HG02852 (cell line): ENCODE measurements at regions not wholly inside any gene's neighbourhood (a gene's known extent, or its start where the extent isn't known, plus 50 kb on each side); places are given as distances from the start of the nearest gene placed in this dataset.
"Not testable (repeated sequence)": the region's sequence is repeated elsewhere in the genome, so short reads cannot be mapped to it uniquely, and the experiment has no call there.

ENCODE experiments used
- ATAC-seq: cut with Tn5 transposase; IDR thresholded peaks from one replicate; pipeline ENCODE4 v1.9.1; 2021; ENCODE audit warnings: mild to moderate bottlenecking, moderate library complexity; ENCODE audit not compliant: unreplicated experiment

DNA sequence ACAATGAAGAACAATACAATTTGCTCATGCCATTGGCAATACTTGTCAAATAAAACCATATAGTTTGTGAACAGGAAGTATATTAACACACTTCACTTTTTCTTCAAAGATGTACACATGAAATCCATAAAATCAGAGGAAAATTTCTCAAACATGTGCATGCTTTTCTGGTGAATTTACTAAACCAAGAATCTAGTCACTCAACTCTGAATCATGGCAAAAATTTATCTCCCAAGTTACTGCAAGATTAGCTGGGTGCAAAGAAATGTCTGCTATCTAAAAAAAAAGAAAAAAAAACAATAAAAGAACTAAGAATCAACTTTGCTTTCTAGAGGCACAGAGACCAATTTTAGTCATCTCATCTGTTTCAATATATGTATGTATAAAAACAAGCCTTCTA is 419.2 kb downstream of the NR4A2 start:
- no peak for ATAC-seq

GRCh38 chr2:155908567-155908966 is 424.0 kb downstream of the NR4A2 start:
- no peak for ATAC-seq

DNA sequence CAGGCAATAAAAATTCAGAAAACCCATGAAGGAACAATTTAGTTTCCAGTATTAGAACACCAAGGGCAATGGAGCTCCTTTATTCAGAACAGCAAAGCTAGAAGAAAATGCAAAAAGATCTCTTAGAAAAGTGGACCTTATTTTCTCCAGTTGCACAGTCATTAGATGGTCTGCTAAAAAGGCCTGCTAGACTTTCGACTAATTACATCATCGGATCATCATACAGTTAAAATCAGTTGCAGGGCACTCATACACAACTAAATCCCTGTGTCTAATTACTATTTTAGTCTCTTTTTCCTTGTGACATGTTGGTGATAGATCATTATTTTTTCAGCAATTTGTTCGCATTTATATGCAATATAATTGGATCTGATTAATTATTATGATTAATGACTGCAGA is 425.3 kb downstream of the NR4A2 start:
- ATAC-seq: no peak

DNA sequence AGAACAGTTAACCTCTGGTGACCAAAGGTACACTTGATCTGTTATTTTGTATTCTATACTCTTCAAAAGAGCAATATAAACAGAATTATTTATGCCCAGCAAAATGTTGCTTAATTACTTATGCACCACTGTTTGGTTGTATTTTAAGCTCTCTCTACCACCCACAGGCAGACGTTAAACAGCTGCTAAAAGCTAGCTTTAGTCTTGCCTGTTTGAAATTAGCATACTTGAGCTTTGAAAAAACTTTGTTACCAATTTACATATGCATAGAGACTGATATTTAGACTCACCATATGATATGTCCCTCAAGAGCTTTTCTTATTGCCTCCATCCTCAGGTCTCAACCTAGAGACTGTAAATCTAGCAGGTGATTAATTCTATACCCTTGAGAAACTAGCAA is 426.9 kb downstream of the NR4A2 start:
- ATAC-seq: no peak

- ATAC-seq: no peak
Measured at GRCh38 chr2:155904720-155905119, 427.8 kb downstream of the NR4A2 start.

DNA sequence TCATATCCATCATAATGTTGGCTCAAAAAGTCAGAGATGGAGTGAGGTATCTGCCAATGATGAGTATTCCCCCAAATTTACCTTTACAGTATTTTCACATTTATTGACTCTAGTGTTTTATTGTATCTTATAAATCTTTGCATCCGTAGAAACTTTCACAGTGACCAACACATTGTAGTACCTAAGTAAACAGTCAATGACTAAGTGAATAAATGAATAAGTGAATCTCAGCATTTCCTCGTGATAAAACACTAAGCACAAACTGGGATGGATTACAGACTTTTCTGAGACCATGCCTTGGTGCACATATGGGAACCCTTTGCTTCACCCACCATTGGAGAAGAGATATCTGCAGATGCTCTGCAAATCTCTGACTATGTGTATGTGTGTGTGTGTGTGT is 429.9 kb downstream of the NR4A2 start:
- no peak for ATAC-seq

GRCh38 chr2:155895016-155895415 is 437.5 kb downstream of the NR4A2 start:
- no peak for ATAC-seq

GRCh38 chr2:155880382-155880781 is 452.1 kb downstream of the NR4A2 start:
- not testable (repeated sequence) for ATAC-seq

DNA sequence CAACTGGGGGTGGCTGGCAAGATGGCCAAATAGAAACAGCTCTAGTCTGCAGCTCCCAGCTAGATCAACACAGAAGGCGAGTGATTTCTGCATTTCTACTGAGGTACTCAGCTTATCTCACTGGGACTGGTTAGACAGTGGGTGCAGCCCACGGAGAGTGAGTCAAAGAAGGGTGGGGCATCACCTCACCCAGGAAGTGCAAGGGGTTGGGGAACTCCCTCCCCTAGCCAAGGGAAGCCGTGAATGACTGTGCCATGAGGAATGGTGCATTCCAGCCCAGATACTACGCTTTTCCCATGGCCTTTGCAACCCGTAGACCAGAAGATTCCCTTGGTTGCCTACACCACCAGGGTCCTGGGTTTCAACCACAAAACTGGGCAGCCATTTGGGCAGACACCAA is 452.6 kb downstream of the NR4A2 start:
- not testable (repeated sequence) for ATAC-seq

DNA sequence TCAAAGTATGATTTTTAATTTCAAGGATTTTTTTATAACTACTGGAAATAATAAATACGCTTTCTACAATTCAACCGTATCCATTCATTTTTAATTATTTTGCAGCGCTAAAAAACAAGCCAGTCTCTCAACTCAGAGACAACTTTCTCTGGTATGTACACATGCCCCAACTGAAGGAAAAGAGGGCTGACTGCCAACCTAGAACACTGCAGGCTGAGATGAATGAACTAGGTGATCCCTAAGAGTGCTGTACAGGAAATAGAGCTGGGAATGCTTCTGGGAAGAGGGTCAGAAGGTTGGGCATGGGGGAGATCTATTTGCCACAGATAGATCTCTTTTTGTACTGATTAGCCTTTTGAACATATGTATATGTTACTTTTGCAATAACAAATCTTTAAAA is 460.1 kb downstream of the NR4A2 start:
- no peak for ATAC-seq

DNA sequence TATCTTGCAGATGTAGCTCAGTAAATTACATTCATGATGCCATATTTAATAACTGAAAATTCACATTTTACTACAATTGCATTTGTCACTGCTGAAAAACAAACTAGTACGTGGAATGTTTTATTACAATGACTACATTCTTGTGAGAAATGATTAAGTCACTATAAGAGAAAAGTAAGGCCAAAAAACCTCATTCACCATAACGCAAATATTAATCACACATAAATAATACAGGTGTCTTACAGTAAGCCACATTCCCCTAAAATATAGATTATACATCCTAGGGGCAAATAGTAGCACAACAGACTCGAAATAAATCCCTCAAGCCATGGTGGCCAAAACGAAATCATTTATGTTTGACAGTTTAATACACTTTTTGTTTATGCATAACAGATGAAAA is 460.6 kb downstream of the NR4A2 start:
- ATAC-seq: no peak

- no peak for ATAC-seq
Measured at GRCh38 chr2:155867564-155867963, 465.0 kb downstream of the NR4A2 start.

DNA sequence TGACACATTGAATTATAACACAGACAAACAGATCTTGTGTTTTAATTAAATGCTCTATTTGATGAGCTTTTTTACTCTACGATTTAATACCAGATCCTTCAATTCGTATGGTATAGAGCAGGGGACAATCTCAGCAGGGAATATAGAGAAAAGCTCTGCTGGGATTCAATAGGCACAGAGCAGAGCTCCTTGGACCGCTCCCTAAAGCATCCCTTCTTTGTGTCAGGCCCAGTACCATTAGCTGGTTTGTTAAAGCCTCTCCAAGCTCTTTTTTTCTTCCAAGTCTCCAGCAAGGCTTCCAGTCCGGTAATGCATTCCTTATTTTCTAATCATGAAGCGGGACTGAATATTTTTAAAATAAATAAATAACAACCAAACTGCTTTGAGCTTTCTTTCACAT is 466.0 kb downstream of the NR4A2 start:
- no peak for ATAC-seq

DNA sequence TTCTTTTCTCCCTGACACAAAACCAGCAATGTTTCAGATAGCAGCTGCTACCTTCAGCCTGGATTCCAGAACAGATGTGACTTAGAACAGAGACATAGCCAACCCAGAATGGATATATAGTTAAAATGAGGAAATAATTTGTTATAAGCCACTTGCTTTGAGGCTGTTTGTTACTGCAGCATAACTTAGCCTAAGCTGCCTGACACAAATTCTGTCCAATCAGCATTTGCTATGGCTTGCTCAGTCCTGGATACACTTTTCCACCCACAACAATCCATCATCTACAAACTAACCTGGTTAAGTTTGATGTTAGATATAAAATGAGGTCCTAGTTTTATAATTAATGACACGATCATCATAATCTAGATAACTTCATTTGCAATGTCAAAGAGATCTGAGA is 480.4 kb downstream of the NR4A2 start:
- no peak for ATAC-seq

- no peak for ATAC-seq
Measured at GRCh38 chr2:155846259-155846658, 486.3 kb downstream of the NR4A2 start.

- ATAC-seq: no peak
Measured at GRCh38 chr2:155844461-155844860, 488.1 kb downstream of the NR4A2 start.

- ATAC-seq: no peak
Measured at GRCh38 chr2:155842103-155842502, 490.4 kb downstream of the NR4A2 start.

GRCh38 chr2:155841442-155841841 is 491.1 kb downstream of the NR4A2 start:
- no peak for ATAC-seq

GRCh38 chr2:155840661-155841060 is 491.9 kb downstream of the NR4A2 start:
- ATAC-seq: no peak

DNA sequence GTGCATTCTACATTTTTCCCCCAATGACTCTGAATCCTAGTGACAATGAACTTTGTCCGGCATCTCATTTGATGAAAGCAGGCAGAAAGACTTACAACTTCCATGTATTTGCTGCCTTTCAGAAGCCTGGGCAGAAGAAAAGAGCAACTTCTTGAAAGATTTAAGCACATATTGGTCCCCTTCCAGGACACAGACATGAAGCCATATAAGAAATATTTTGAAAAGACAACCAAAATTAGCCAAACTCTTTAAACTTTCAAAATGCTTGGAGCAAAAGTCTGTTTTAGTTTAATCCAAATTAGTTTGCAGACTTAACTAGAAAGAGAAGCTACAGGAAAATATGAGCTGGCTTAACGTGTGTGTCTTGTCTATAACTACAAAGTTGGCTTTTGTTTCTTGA is 492.5 kb downstream of the NR4A2 start:
- ATAC-seq: no peak

DNA sequence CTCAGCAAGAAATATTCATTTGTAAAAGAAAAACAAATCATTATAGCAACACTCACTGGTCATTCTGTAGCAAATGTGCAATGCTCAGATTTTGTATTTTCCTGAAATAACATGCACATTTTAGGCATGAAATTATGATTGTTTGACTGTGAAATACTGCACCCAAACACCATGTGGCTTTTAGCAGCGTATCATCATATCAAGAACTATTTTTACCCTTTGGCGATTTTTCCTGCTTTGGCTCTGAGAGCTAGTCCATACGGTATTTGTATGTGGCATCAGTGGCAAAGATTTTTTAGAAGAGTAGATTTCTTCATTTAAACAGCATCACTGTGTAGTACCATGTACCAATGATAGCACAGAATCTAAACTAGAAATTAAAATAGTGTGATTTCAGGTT is 493.1 kb downstream of the NR4A2 start:
- ATAC-seq: no peak

GRCh38 chr2:155836439-155836838 is 496.1 kb downstream of the NR4A2 start:
- no peak for ATAC-seq

DNA sequence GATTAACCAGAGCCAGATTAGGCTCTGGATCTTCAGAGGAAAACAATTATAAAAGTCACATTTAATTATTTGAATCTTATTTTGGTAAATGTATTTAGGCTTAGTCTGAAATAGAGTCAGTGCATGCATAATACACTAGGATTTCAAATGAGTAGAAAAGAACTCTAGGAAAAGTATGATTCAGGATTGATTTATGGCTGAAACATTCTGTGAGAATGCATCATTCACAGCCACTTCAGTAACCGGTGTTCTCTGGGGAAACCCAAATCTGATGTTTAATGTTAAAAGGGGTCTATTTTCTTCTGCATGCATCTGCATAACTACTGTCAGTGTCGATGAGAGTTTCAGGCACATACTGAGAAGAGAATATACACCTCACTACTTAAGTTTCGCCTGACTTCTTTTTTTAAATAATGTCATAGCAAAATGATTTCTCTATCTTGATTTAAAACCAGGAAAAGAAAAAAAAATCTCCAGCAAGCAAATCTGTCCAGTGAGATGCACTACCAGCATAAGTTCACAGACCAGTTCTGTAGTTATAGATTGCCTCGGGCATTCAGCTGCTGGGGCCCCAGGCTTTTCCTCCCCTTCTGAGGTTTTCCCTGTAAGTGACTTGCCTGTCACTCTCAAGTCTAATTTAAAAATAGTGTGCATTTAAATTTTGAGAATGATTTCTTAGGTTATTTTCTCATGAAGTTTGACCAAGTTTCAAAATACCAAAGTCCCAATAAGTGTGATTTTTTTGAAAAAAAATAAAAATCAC is 501.5 kb downstream of the NR4A2 start:
- ATAC-seq: no peak
